ENCODE measurements at regions not wholly inside any gene's neighbourhood (a gene's known extent, or its start where the extent isn't known, plus 50 kb on each side); places are given as distances from the start of the nearest gene placed in this dataset.

GRCh38 chr6:50635429-50635828 lies 77.9 kb upstream of the TFAP2D start:
- Histone ChIP-seq H3K9ac (ENCODE audit: low read depth in 1 of 3, low read length in 3 of 3) (no peak overlapping the region), H3K36me3 (ENCODE audit: control insufficient read depth in 3 of 3, insufficient read depth in 3 of 3, low read length in 3 of 3) (no peaks in the 10 kb centered on the region), H3K27ac (ENCODE audit: low read depth, low read length) (no peak overlapping the region), H3K27me3 (ENCODE audit: control insufficient read depth in 3 of 3, insufficient read depth in 3 of 3, low read length in 3 of 3) (no peaks in the 10 kb centered on the region), H3K4me3 (ENCODE audit: low read length in 3 of 3) (no peak overlapping the region), H3K4me1 (ENCODE audit: control insufficient read depth in 3 of 3, insufficient read depth in 3 of 3, low read length in 3 of 3) (no peaks in the 10 kb centered on the region), H3K9me3 (ENCODE audit: control insufficient read depth in 3 of 3, low read length in 3 of 3) (no peaks in the 10 kb centered on the region)

GRCh38 chr6:50637267-50637666 lies 76.1 kb upstream of the TFAP2D start:
- Histone ChIP-seq H3K9ac (ENCODE audit: low read depth in 1 of 3, low read length in 3 of 3) (no peak overlapping the region), H3K9me3 (ENCODE audit: control insufficient read depth in 3 of 3, low read length in 3 of 3) (no peaks in the 10 kb centered on the region), H3K4me1 (ENCODE audit: control insufficient read depth in 3 of 3, insufficient read depth in 3 of 3, low read length in 3 of 3) (no peaks in the 10 kb centered on the region), H3K36me3 (ENCODE audit: control insufficient read depth in 3 of 3, insufficient read depth in 3 of 3, low read length in 3 of 3) (no peaks in the 10 kb centered on the region), H3K27me3 (ENCODE audit: control insufficient read depth in 3 of 3, insufficient read depth in 3 of 3, low read length in 3 of 3) (no peaks in the 10 kb centered on the region), H3K4me3 (ENCODE audit: low read length in 3 of 3) (no peak overlapping the region), H3K27ac (ENCODE audit: low read depth, low read length) (no peak overlapping the region)

- H3K4me1 ChIP-seq (ENCODE audit: control insufficient read depth in 3 of 3, insufficient read depth in 3 of 3, low read length in 3 of 3), result no peaks in the 10 kb centered on the region
- no peaks in the 10 kb centered on the region for H3K36me3 ChIP-seq (ENCODE audit: control insufficient read depth in 3 of 3, insufficient read depth in 3 of 3, low read length in 3 of 3)
- H3K27ac ChIP-seq (ENCODE audit: low read depth, low read length), result no peak overlapping the region
- no peak overlapping the region for H3K9ac ChIP-seq (ENCODE audit: low read depth in 1 of 3, low read length in 3 of 3)
- H3K4me3 ChIP-seq (ENCODE audit: low read length in 3 of 3), result no peak overlapping the region
- no peaks in the 10 kb centered on the region for H3K27me3 ChIP-seq (ENCODE audit: control insufficient read depth in 3 of 3, insufficient read depth in 3 of 3, low read length in 3 of 3)
- no peaks in the 10 kb centered on the region for H3K9me3 ChIP-seq (ENCODE audit: control insufficient read depth in 3 of 3, low read length in 3 of 3)
These were observed 64.2 kb upstream of the TFAP2D start for GRCh38 chr6:50649086-50649485.

- no peak overlapping the region for H3K27ac ChIP-seq (ENCODE audit: low read depth, low read length)
- no peak overlapping the region for H3K9ac ChIP-seq (ENCODE audit: low read depth in 1 of 3, low read length in 3 of 3)
- H3K27me3 ChIP-seq (ENCODE audit: control insufficient read depth in 3 of 3, insufficient read depth in 3 of 3, low read length in 3 of 3), result no peaks in the 10 kb centered on the region
- no peaks in the 10 kb centered on the region for H3K9me3 ChIP-seq (ENCODE audit: control insufficient read depth in 3 of 3, low read length in 3 of 3)
- no peak overlapping the region for H3K4me3 ChIP-seq (ENCODE audit: low read length in 3 of 3)
- H3K4me1 ChIP-seq (ENCODE audit: control insufficient read depth in 3 of 3, insufficient read depth in 3 of 3, low read length in 3 of 3), result no peaks in the 10 kb centered on the region
- no peaks in the 10 kb centered on the region for H3K36me3 ChIP-seq (ENCODE audit: control insufficient read depth in 3 of 3, insufficient read depth in 3 of 3, low read length in 3 of 3)
These were observed 60.1 kb upstream of the TFAP2D start for GRCh38 chr6:50653253-50653652.

GRCh38 chr6:50654155-50654554 lies 59.2 kb upstream of the TFAP2D start:
- no peaks in the 10 kb centered on the region for H3K4me1 ChIP-seq (ENCODE audit: control insufficient read depth in 3 of 3, insufficient read depth in 3 of 3, low read length in 3 of 3)
- H3K9me3 ChIP-seq (ENCODE audit: control insufficient read depth in 3 of 3, low read length in 3 of 3), result no peaks in the 10 kb centered on the region
- no peaks in the 10 kb centered on the region for H3K27me3 ChIP-seq (ENCODE audit: control insufficient read depth in 3 of 3, insufficient read depth in 3 of 3, low read length in 3 of 3)
- no peak overlapping the region for H3K9ac ChIP-seq (ENCODE audit: low read depth in 1 of 3, low read length in 3 of 3)
- no peaks in the 10 kb centered on the region for H3K36me3 ChIP-seq (ENCODE audit: control insufficient read depth in 3 of 3, insufficient read depth in 3 of 3, low read length in 3 of 3)
- H3K27ac ChIP-seq (ENCODE audit: low read depth, low read length), result no peak overlapping the region
- H3K4me3 ChIP-seq (ENCODE audit: low read length in 3 of 3), result no peak overlapping the region

- no peaks in the 10 kb centered on the region for H3K36me3 ChIP-seq (ENCODE audit: control insufficient read depth in 3 of 3, insufficient read depth in 3 of 3, low read length in 3 of 3)
- no peak overlapping the region for H3K27ac ChIP-seq (ENCODE audit: low read depth, low read length)
- no peaks in the 10 kb centered on the region for H3K9me3 ChIP-seq (ENCODE audit: control insufficient read depth in 3 of 3, low read length in 3 of 3)
- peaks cover 0 to 2% (median 0%) of the 10 kb centered on the region in 3 donors for H3K27me3 ChIP-seq (ENCODE audit: control insufficient read depth in 3 of 3, insufficient read depth in 3 of 3, low read length in 3 of 3)
- H3K4me1 ChIP-seq (ENCODE audit: control insufficient read depth in 3 of 3, insufficient read depth in 3 of 3, low read length in 3 of 3), result no peaks in the 10 kb centered on the region
- no peak overlapping the region for H3K4me3 ChIP-seq (ENCODE audit: low read length in 3 of 3)
- no peak overlapping the region for H3K9ac ChIP-seq (ENCODE audit: low read depth in 1 of 3, low read length in 3 of 3)
These were observed 57.4 kb upstream of the TFAP2D start for GRCh38 chr6:50655848-50656453.

GRCh38 chr6:50657513-50657912 lies 55.8 kb upstream of the TFAP2D start:
- H3K4me1 ChIP-seq (ENCODE audit: control insufficient read depth in 3 of 3, insufficient read depth in 3 of 3, low read length in 3 of 3), result no peaks in the 10 kb centered on the region
- no peak overlapping the region for H3K9ac ChIP-seq (ENCODE audit: low read depth in 1 of 3, low read length in 3 of 3)
- no peak overlapping the region for H3K4me3 ChIP-seq (ENCODE audit: low read length in 3 of 3)
- H3K9me3 ChIP-seq (ENCODE audit: control insufficient read depth in 3 of 3, low read length in 3 of 3), result no peaks in the 10 kb centered on the region
- H3K36me3 ChIP-seq (ENCODE audit: control insufficient read depth in 3 of 3, insufficient read depth in 3 of 3, low read length in 3 of 3), result no peaks in the 10 kb centered on the region
- H3K27me3 ChIP-seq (ENCODE audit: control insufficient read depth in 3 of 3, insufficient read depth in 3 of 3, low read length in 3 of 3), result peaks cover 0 to 2% (median 0%) of the 10 kb centered on the region in 3 donors
- no peak overlapping the region for H3K27ac ChIP-seq (ENCODE audit: low read depth, low read length)

- Histone ChIP-seq H3K27ac (ENCODE audit: low read depth, low read length) (no peak overlapping the region), H3K9me3 (ENCODE audit: control insufficient read depth in 3 of 3, low read length in 3 of 3) (no peaks in the 10 kb centered on the region), H3K27me3 (ENCODE audit: control insufficient read depth in 3 of 3, insufficient read depth in 3 of 3, low read length in 3 of 3) (peaks cover 0 to 2% (median 0%) of the 10 kb centered on the region in 3 donors), H3K36me3 (ENCODE audit: control insufficient read depth in 3 of 3, insufficient read depth in 3 of 3, low read length in 3 of 3) (no peaks in the 10 kb centered on the region), H3K9ac (ENCODE audit: low read depth in 1 of 3, low read length in 3 of 3) (no peak overlapping the region), H3K4me1 (ENCODE audit: control insufficient read depth in 3 of 3, insufficient read depth in 3 of 3, low read length in 3 of 3) (no peaks in the 10 kb centered on the region), H3K4me3 (ENCODE audit: low read length in 3 of 3) (no peak overlapping the region)
These were observed 54.8 kb upstream of the TFAP2D start for GRCh38 chr6:50658561-50658960.

GRCh38 chr6:50661636-50662035 lies 51.7 kb upstream of the TFAP2D start:
- Histone ChIP-seq H3K9ac (ENCODE audit: low read depth in 1 of 3, low read length in 3 of 3) (no peak overlapping the region), H3K9me3 (ENCODE audit: control insufficient read depth in 3 of 3, low read length in 3 of 3) (no peaks in the 10 kb centered on the region), H3K36me3 (ENCODE audit: control insufficient read depth in 3 of 3, insufficient read depth in 3 of 3, low read length in 3 of 3) (no peaks in the 10 kb centered on the region), H3K27ac (ENCODE audit: low read depth, low read length) (no peak overlapping the region), H3K4me1 (ENCODE audit: control insufficient read depth in 3 of 3, insufficient read depth in 3 of 3, low read length in 3 of 3) (no peaks in the 10 kb centered on the region), H3K4me3 (ENCODE audit: low read length in 3 of 3) (no peak overlapping the region), H3K27me3 (ENCODE audit: control insufficient read depth in 3 of 3, insufficient read depth in 3 of 3, low read length in 3 of 3) (peaks cover 0 to 2% (median 0%) of the 10 kb centered on the region in 3 donors)

Data from skeletal muscle tissue (tissue), 3 donors.